OCI-LY3 (cell line): ENCODE measurements at regions not wholly inside any gene's neighbourhood (a gene's known extent, or its start where the extent isn't known, plus 50 kb on each side); places are given as distances from the start of the nearest gene placed in this dataset.

ENCODE experiments used
- H2AFZ ChIP-seq: fragments of 200-600, 300-600 bp; shearing (Covaris generic); 2 replicates; pipeline ENCODE4 v1.6.0; 2014; ENCODE audit warnings: antibody characterized with exemption, low read depth, low read length
- H3K27ac ChIP-seq: fragments of 200-600, 300-600 bp; sonication (generic); 2 replicates; pipeline ENCODE4 v1.5.1; 2014; ENCODE audit warnings: mild to moderate bottlenecking, low read length, moderate library complexity, mixed read lengths
- H3K27me3 ChIP-seq: fragments of 200-600, 300-600 bp; sonication (generic); 2 replicates; pipeline ENCODE4 v1.6.1; 2014; ENCODE audit warnings: low read depth, low read length, mixed read lengths
- H3K36me3 ChIP-seq: fragments of 200-600, 300-600 bp; sonication (generic); replicated peaks from 2 replicates; pipeline ENCODE3; 2014; ENCODE audit warnings: low read depth, low read length, mixed read lengths
- H3K4me1 ChIP-seq: fragments of 300-600, 200-600 bp; sonication (generic); 2 replicates; pipeline ENCODE4 v1.6.1; 2014; ENCODE audit warnings: low read length, mixed read lengths
- H3K4me2 ChIP-seq: fragments of 200-600, 300-600 bp; sonication (generic); 2 replicates; pipeline ENCODE4 v1.6.1; 2014; ENCODE audit warnings: low read length, mixed read lengths
- H3K4me3 ChIP-seq: fragments of 300-600, 200-600 bp; sonication (generic); 2 replicates; pipeline ENCODE4 v1.5.1; 2014; ENCODE audit warnings: antibody characterized with exemption, mild to moderate bottlenecking, low read length, moderate library complexity
- H3K79me2 ChIP-seq: fragments of 300-600, 200-600 bp; shearing (Covaris generic); 2 replicates; pipeline ENCODE4 v1.6.1; 2014; ENCODE audit warnings: mild to moderate bottlenecking, low read length, mixed read lengths
- H3K9ac ChIP-seq: fragments of 300-600, 200-600 bp; shearing (Covaris generic); 2 replicates; pipeline ENCODE4 v1.6.0; 2014; ENCODE audit warnings: mild to moderate bottlenecking, low read length, moderate library complexity
- H3K9me3 ChIP-seq: fragments of 200-600, 300-600 bp; shearing (Covaris generic); 2 replicates; pipeline ENCODE4 v1.6.1; 2014; ENCODE audit warnings: low read length, mixed read lengths; ENCODE audit not compliant: insufficient read depth
- H4K20me1 ChIP-seq: fragments of 200-600, 300-600 bp; sonication (generic); 2 replicates; pipeline ENCODE4 v1.6.1; 2016; ENCODE audit warnings: low read length, mixed read lengths; ENCODE audit not compliant: insufficient read depth
- EZH2phosphoT487 ChIP-seq: fragments of 200-600 bp; shearing (Covaris generic); IDR thresholded peaks from 2 replicates; pipeline ENCODE4 v1.6.1; 2018; ENCODE audit warnings: antibody characterized with exemption, mixed run types, low read depth
- TF ChIP-seq, protein P1 (sequence below): fragments of 200-600, 300-600 bp; sonication (generic); IDR thresholded peaks from 2 replicates; pipeline ENCODE4 v1.5.1; 2014; ENCODE audit warnings: antibody characterized with exemption, low read length, low read depth

DNA sequence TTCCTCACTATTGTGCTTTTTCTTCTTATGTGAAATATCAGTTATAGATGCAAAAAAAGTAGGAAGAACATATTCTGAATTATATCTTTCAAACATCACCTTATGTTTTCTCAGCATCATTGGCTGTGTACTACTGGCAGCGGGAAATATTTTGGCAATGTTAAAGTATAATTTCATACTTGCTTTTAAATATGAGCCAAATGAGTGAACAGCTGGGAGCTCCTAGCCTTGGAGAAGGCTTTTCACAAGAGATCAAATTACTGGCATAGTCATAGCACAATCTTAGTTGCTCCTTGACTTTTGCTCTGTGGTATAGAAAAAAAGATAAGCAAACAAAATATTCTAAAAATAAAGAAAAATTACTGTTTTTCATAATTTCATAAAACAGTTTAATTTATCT is 1575.8 kb upstream of the PABPC4L start:
- H3K79me2 ChIP-seq: no peaks in the 10 kb centered on the region
- TF ChIP-seq EZH2phosphoT487: no peak
- TF ChIP-seq, protein P1, sequence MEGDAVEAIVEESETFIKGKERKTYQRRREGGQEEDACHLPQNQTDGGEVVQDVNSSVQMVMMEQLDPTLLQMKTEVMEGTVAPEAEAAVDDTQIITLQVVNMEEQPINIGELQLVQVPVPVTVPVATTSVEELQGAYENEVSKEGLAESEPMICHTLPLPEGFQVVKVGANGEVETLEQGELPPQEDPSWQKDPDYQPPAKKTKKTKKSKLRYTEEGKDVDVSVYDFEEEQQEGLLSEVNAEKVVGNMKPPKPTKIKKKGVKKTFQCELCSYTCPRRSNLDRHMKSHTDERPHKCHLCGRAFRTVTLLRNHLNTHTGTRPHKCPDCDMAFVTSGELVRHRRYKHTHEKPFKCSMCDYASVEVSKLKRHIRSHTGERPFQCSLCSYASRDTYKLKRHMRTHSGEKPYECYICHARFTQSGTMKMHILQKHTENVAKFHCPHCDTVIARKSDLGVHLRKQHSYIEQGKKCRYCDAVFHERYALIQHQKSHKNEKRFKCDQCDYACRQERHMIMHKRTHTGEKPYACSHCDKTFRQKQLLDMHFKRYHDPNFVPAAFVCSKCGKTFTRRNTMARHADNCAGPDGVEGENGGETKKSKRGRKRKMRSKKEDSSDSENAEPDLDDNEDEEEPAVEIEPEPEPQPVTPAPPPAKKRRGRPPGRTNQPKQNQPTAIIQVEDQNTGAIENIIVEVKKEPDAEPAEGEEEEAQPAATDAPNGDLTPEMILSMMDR: no peak
- H3K9ac ChIP-seq: no peak overlapping the region
- H3K9me3 ChIP-seq: no peaks in the 10 kb centered on the region
- no peaks in the 10 kb centered on the region for H3K27me3 ChIP-seq
- no peaks in the 10 kb centered on the region for H3K4me1 ChIP-seq
- no peaks in the 10 kb centered on the region for H4K20me1 ChIP-seq
- no peak overlapping the region for H3K4me3 ChIP-seq
- H3K4me2 ChIP-seq: no peak overlapping the region
- H2AFZ ChIP-seq: no peak overlapping the region
- H3K36me3 ChIP-seq: no peaks in the 10 kb centered on the region
- H3K27ac ChIP-seq: no peak overlapping the region

DNA sequence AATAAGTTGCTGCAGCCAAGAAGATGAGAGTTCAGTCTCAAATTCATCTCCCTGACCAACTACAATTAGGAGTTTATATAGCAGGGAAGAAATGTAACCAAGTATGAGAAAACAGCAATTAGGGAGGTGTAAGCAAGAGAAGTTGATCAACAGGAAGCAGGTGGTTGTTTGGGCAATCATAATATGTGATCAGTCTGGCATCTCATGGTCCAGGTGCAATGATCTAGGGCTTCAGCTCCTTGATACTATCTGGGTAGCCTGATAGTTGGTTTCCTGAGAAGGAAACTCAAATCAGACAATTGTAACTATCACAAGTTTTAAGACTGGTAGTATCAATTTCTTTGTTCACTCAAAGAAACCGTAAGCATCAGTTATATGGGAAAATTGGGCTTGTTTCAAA is 1574.3 kb upstream of the PABPC4L start:
- H3K4me1 ChIP-seq: no peaks in the 10 kb centered on the region
- H3K4me3 ChIP-seq: no peak overlapping the region
- H4K20me1 ChIP-seq: no peaks in the 10 kb centered on the region
- no peaks in the 10 kb centered on the region for H3K36me3 ChIP-seq
- H2AFZ ChIP-seq: no peak overlapping the region
- H3K4me2 ChIP-seq: no peak overlapping the region
- TF ChIP-seq, protein P1: no peak
- TF ChIP-seq EZH2phosphoT487: no peak
- no peaks in the 10 kb centered on the region for H3K27me3 ChIP-seq
- no peaks in the 10 kb centered on the region for H3K9me3 ChIP-seq
- no peak overlapping the region for H3K27ac ChIP-seq
- H3K79me2 ChIP-seq: no peaks in the 10 kb centered on the region
- no peak overlapping the region for H3K9ac ChIP-seq

DNA sequence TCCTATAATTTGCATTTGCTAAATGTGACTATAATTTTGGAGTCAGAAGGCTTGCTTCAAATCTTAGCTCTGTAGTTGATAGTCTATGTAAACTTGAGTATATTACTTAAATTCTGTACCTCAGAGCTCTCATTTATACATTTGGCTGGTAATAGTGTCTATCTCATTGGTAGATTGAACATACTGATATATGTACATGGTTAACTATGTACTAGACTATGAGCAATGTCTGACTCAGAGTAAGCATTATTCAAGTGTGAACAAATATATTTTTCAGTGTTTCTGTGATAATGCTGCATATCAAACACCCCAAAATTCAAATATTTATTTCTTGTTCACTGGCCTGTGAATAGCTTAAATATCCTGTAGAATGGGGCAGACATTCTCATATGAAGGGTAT is 1568.9 kb upstream of the PABPC4L start:
- Histone ChIP-seq H3K79me2 (no peaks in the 10 kb centered on the region), H2AFZ (no peak overlapping the region), H3K4me1 (no peaks in the 10 kb centered on the region), H3K27me3 (no peaks in the 10 kb centered on the region), H3K36me3 (no peaks in the 10 kb centered on the region), H3K4me3 (no peak overlapping the region), H4K20me1 (no peaks in the 10 kb centered on the region), H3K4me2 (no peak overlapping the region), H3K9ac (no peak overlapping the region), H3K27ac (no peak overlapping the region), H3K9me3 (no peaks in the 10 kb centered on the region)
- TF ChIP-seq, protein P1: no peak
- TF ChIP-seq EZH2phosphoT487: no peak

DNA sequence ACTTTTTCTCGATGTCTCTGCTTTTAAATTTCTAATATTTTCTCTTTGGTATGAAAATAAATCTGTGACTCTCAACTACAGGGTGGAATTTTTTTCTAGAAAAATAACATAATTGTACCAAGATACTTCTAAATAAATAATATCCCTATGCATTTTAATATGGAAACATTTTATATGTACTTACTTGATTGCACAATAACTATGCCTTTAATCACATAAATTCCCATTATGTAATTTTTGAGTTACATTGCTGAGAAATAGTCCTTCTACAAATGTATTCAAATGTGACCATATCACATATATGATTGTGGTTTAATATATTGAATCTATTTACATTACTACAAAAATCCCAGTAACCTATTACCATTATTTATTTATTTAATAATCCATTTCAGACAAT is 1543.3 kb upstream of the PABPC4L start:
- Histone ChIP-seq H3K4me2 (no peak overlapping the region), H3K36me3 (no peaks in the 10 kb centered on the region), H3K9ac (no peak overlapping the region), H3K27ac (no peak overlapping the region), H2AFZ (no peak overlapping the region), H3K27me3 (no peaks in the 10 kb centered on the region), H4K20me1 (no peaks in the 10 kb centered on the region), H3K9me3 (no peaks in the 10 kb centered on the region), H3K4me3 (no peak overlapping the region), H3K79me2 (no peaks in the 10 kb centered on the region), H3K4me1 (no peaks in the 10 kb centered on the region)
- TF ChIP-seq, protein P1: no peak
- no peak for TF ChIP-seq EZH2phosphoT487
